Calu3 (cell line): ENCODE measurements at regions not wholly inside any gene's neighbourhood (a gene's known extent, or its start where the extent isn't known, plus 50 kb on each side); places are given as distances from the start of the nearest gene placed in this dataset.

Experiments used
- BruUV-seq: library from RNA; stranded (reverse); fragments of 400-500 nt; replicated peaks from 2 replicates; lab custom pipeline; 2021; lab: Mats Ljungman, UMichigan
- CTCF ChIA-PET: fragments of 300-600 bp; sonication (Branson Sonifier 250); formaldehyde crosslinking; loops from one replicate; lab custom pipeline; 2022; ENCODE audit warnings: antibody characterized with exemption; lab: Charles Lee
- DNase-seq: peaks from one replicate; pipeline ENCODE4 v3.0.0; 2022
- H3K27ac Mint-ChIP-seq: one replicate; pipeline ENCODE4 v1.8.0; 2022; ENCODE audit warnings: mixed read lengths; ENCODE audit not compliant: unreplicated experiment
- H3K27me3 Mint-ChIP-seq: one replicate; pipeline ENCODE4 v1.8.0; 2022; ENCODE audit warnings: mixed read lengths; ENCODE audit not compliant: unreplicated experiment
- H3K36me3 Mint-ChIP-seq: one replicate; pipeline ENCODE4 v1.8.0; 2022; ENCODE audit warnings: mild to moderate bottlenecking, moderate library complexity, mixed read lengths; ENCODE audit not compliant: insufficient read depth, unreplicated experiment
- H3K4me1 Mint-ChIP-seq: one replicate; pipeline ENCODE4 v1.8.0; 2022; ENCODE audit warnings: mild to moderate bottlenecking, low read depth, mixed read lengths; ENCODE audit not compliant: unreplicated experiment
- H3K4me3 Mint-ChIP-seq: one replicate; pipeline ENCODE4 v1.8.0; 2022; ENCODE audit warnings: mild to moderate bottlenecking, low read depth, moderate library complexity, mixed read lengths; ENCODE audit not compliant: unreplicated experiment
- H3K9me3 Mint-ChIP-seq: one replicate; pipeline ENCODE4 v1.8.0; 2022; ENCODE audit warnings: low read depth, mixed read lengths; ENCODE audit not compliant: unreplicated experiment
- CTCF ChIP-seq: fragments of 200-600 bp; IDR thresholded peaks from one replicate; pipeline ENCODE4 v1.8.0; 2022; ENCODE audit warnings: antibody characterized with exemption; ENCODE audit not compliant: unreplicated experiment
- intact Hi-C: fragments of 100-400 bp; cut with micrococcal nuclease; formaldehyde crosslinking; loops from one replicate; pipeline ENCODE4 v1.10.0; 2022; ENCODE audit not compliant: unreplicated experiment

GRCh38 chr7:24051651-24052050 is 232.3 kb upstream of the NPY start:
- Mint-ChIP-seq H3K9me3 (no peaks in the 10 kb centered on the region), H3K36me3 (no peaks in the 10 kb centered on the region), H3K4me1 (peaks cover 30% of the 10 kb centered on the region), H3K27me3 (peaks cover 82% of the 10 kb centered on the region), H3K27ac (no peak overlapping the region), H3K4me3 (no peak overlapping the region)
- TF ChIP-seq CTCF: no peak
- CTCF ChIA-PET: no interaction called here
- BruUV-seq: no TSS peak
- no peak for DNase-seq
- intact Hi-C loops: no loop called here

GRCh38 chr7:24052572-24053260 is 231.3 kb upstream of the NPY start:
- Mint-ChIP-seq H3K9me3 (no peaks in the 10 kb centered on the region), H3K27me3 (peaks cover 85% of the 10 kb centered on the region), H3K4me1 (peaks cover 30% of the 10 kb centered on the region), H3K4me3 (no peak overlapping the region), H3K27ac (no peak overlapping the region), H3K36me3 (no peaks in the 10 kb centered on the region)
- no TSS peak for BruUV-seq
- no peak for TF ChIP-seq CTCF
- DNase-seq: peak; percentile 43
- CTCF ChIA-PET: interaction anchor here (0.6 to 1.4 kb wide), 2 partner anchors 114 to 371 kb away, joined by 3 read pairs; no protein-coding TSS in a partner anchor
- intact Hi-C loops: no loop called here

GRCh38 chr7:24054236-24054635 is 229.8 kb upstream of the NPY start:
- CTCF ChIA-PET: interaction anchor here (1.2 kb wide), 1 partner anchor 24 kb away, joined by 3 read pairs; no protein-coding TSS in a partner anchor
- no peak for DNase-seq
- peaks cover 87% of the 10 kb centered on the region for H3K27me3 Mint-ChIP-seq
- BruUV-seq: no TSS peak
- intact Hi-C loops: no loop called here
- H3K4me3 Mint-ChIP-seq: no peak overlapping the region
- H3K27ac Mint-ChIP-seq: no peak overlapping the region
- H3K9me3 Mint-ChIP-seq: no peaks in the 10 kb centered on the region
- H3K4me1 Mint-ChIP-seq: peaks cover 30% of the 10 kb centered on the region
- TF ChIP-seq CTCF: no peak
- H3K36me3 Mint-ChIP-seq: no peaks in the 10 kb centered on the region

- DNase-seq: no peak
- Mint-ChIP-seq H3K4me1 (peaks cover 30% of the 10 kb centered on the region), H3K9me3 (no peaks in the 10 kb centered on the region), H3K27me3 (peaks cover 88% of the 10 kb centered on the region), H3K4me3 (no peak overlapping the region), H3K36me3 (no peaks in the 10 kb centered on the region), H3K27ac (no peak overlapping the region)
- CTCF ChIA-PET: interaction anchor here (1.6 kb wide), 1 partner anchor 9 kb away, joined by 4 read pairs; no protein-coding TSS in a partner anchor
- intact Hi-C loops: no loop called here
- peak; percentile 50 for TF ChIP-seq CTCF
- BruUV-seq: no TSS peak
Measured at GRCh38 chr7:24057243-24057642, 226.7 kb upstream of the NPY start.
